SK-N-SH treated with all-trans-retinoic acid at 6 μM for 48 hours (cell line): ENCODE measurements at regions not wholly inside any gene's neighbourhood (a gene's known extent, or its start where the extent isn't known, plus 50 kb on each side); places are given as distances from the start of the nearest gene placed in this dataset.

Source experiments
- ATAC-seq: fragments of 200-7000 bp; cut with Tn5 transposase; 3 replicates; pipeline ENCODE4 v1.9.1; 2020; ENCODE audit warnings: mild to moderate bottlenecking, moderate library complexity
- ARNTL ChIP-seq: fragments of 450-650 bp; formaldehyde crosslinking; IDR thresholded peaks from 2 replicates; pipeline ENCODE4 v1.5.0; 2020; ENCODE audit warnings: low read depth, mild to moderate bottlenecking, moderate library complexity, borderline replicate concordance
- BACH2 ChIP-seq: fragments of 250-450 bp; sonication (Bioruptor Pico); IDR thresholded peaks from 2 replicates; pipeline ENCODE4 v1.9.0; 2021; ENCODE audit warnings: mild to moderate bottlenecking, borderline replicate concordance
- CSDC2 ChIP-seq: fragments of 250-450 bp; sonication (Bioruptor Pico); IDR thresholded peaks from 2 replicates; pipeline ENCODE4 v1.5.0; 2020; ENCODE audit warnings: mild to moderate bottlenecking, moderate library complexity
- ESRRG ChIP-seq: fragments of 250-450 bp; sonication (Bioruptor Pico); IDR thresholded peaks from 2 replicates; pipeline ENCODE4 v1.6.1; 2021; ENCODE audit warnings: mild to moderate bottlenecking
- GLIS3 ChIP-seq: fragments of 250-450 bp; sonication (Bioruptor Pico); IDR thresholded peaks from 2 replicates; pipeline ENCODE4 v1.5.0; 2020; ENCODE audit warnings: mild to moderate bottlenecking, moderate library complexity
- ISL1 ChIP-seq: fragments of 250-450 bp; sonication (Bioruptor Pico); IDR thresholded peaks from 2 replicates; pipeline ENCODE4 v2.1.2; 2022; ENCODE audit warnings: mild to moderate bottlenecking, moderate library complexity
- OSR1 ChIP-seq: fragments of 250-450 bp; sonication (Bioruptor Pico); IDR thresholded peaks from 2 replicates; pipeline ENCODE4 v1.8.0; 2022; ENCODE audit warnings: moderate library complexity, mild to moderate bottlenecking, inconsistent platforms
- PPARA ChIP-seq: fragments of 250-450 bp; sonication (Bioruptor Pico); IDR thresholded peaks from 2 replicates; pipeline ENCODE4 v1.5.0; 2020; ENCODE audit warnings: mild to moderate bottlenecking, borderline replicate concordance
- TOX ChIP-seq: fragments of 250-450 bp; sonication (Bioruptor Pico); IDR thresholded peaks from 2 replicates; pipeline ENCODE4 v1.8.0; 2021; ENCODE audit warnings: mild to moderate bottlenecking, moderate library complexity, borderline replicate concordance
- ZC3H10 ChIP-seq: fragments of 250-450 bp; sonication (Bioruptor Pico); IDR thresholded peaks from 2 replicates; pipeline ENCODE4 v1.5.1; 2021; ENCODE audit warnings: mild to moderate bottlenecking, moderate library complexity
- ZFP3 ChIP-seq: fragments of 250-450 bp; sonication (Bioruptor Pico); IDR thresholded peaks from 2 replicates; pipeline ENCODE4 v1.5.0; 2020; ENCODE audit warnings: mild to moderate bottlenecking, moderate library complexity
- ZFP30 ChIP-seq: fragments of 450-650 bp; formaldehyde crosslinking; IDR thresholded peaks from 2 replicates; pipeline ENCODE4 v1.5.0; 2022; ENCODE audit warnings: mild to moderate bottlenecking, moderate library complexity
- ZNF565 ChIP-seq: fragments of 450-650 bp; formaldehyde crosslinking; conservative IDR thresholded peaks from 2 replicates; pipeline ENCODE4 v1.5.0; 2020; ENCODE audit warnings: low read depth, mild to moderate bottlenecking, moderate library complexity
- ZNF70 ChIP-seq: fragments of 450-650 bp; formaldehyde crosslinking; IDR thresholded peaks from 2 replicates; pipeline ENCODE4 v1.5.0; 2020; ENCODE audit warnings: mild to moderate bottlenecking, moderate library complexity
- ZNF8 ChIP-seq: fragments of 450-650 bp; formaldehyde crosslinking; IDR thresholded peaks from 2 replicates; pipeline ENCODE4 v1.5.0; 2020; ENCODE audit warnings: mild to moderate bottlenecking, moderate library complexity
- TF ChIP-seq, protein P1 (sequence below): fragments of 250-450 bp; sonication (Bioruptor Pico); IDR thresholded peaks from 2 replicates; pipeline ENCODE4 v1.8.0; 2020; ENCODE audit warnings: mild to moderate bottlenecking, moderate library complexity, borderline replicate concordance
- TF ChIP-seq, protein P2 (sequence below): fragments of 250-450 bp; sonication (Bioruptor Pico); IDR thresholded peaks from 2 replicates; pipeline ENCODE4 v1.5.1; 2020; ENCODE audit warnings: low read depth, mild to moderate bottlenecking, moderate library complexity
- TF ChIP-seq, protein P3 (sequence below): fragments of 250-450 bp; sonication (Bioruptor Pico); IDR thresholded peaks from 2 replicates; pipeline ENCODE4 v1.5.1; 2021; ENCODE audit warnings: mild to moderate bottlenecking, moderate library complexity
- TF ChIP-seq, protein P4 (sequence below): fragments of 250-450 bp; sonication (Bioruptor Pico); IDR thresholded peaks from 2 replicates; pipeline ENCODE4 v1.5.0; 2020; ENCODE audit warnings: mild to moderate bottlenecking, moderate library complexity
- TF ChIP-seq, protein P5 (sequence below): fragments of 250-450 bp; sonication (Bioruptor Pico); IDR thresholded peaks from 2 replicates; pipeline ENCODE4 v1.8.0; 2021; ENCODE audit warnings: low read depth, mild to moderate bottlenecking, moderate library complexity, borderline replicate concordance

DNA sequence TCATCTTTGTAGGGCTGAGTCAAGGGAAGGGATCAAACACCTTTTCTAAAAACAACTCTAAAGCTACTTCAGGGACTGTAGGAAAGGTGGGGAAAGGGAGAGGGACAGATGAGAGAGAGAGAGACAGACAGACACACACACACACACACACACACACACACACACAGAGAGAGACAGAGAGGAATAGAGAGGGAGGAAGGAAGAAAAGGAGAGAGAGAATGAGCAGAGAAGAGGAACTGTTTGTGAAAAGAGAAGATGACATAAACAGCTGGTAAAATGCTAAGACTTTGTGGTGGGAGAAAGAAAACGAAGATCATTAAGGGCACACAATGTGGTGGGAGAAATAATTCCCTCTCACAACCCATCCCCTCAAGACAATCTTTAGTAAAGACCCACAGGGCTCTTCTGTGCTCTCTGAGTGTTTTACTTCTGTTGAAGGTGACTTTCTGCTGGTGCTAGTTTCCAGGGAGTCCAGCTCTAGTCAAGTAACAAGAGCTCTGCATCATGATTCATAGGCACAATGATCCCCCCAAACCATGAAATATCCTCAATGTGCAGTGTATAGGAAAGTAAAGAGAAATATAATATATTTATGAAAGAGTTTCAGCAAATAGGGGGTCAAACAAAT, 77.2 kb upstream of the STK17B start:
- ATAC-seq, result no peak
- no peak for TF ChIP-seq ARNTL
- no peak for TF ChIP-seq ZNF8 (CRISPR knock-in tag)
- no peak for TF ChIP-seq ZC3H10 (CRISPR knock-in tag)
- TF ChIP-seq ZNF565 (CRISPR knock-in tag), result no peak
- TF ChIP-seq, protein P1, sequence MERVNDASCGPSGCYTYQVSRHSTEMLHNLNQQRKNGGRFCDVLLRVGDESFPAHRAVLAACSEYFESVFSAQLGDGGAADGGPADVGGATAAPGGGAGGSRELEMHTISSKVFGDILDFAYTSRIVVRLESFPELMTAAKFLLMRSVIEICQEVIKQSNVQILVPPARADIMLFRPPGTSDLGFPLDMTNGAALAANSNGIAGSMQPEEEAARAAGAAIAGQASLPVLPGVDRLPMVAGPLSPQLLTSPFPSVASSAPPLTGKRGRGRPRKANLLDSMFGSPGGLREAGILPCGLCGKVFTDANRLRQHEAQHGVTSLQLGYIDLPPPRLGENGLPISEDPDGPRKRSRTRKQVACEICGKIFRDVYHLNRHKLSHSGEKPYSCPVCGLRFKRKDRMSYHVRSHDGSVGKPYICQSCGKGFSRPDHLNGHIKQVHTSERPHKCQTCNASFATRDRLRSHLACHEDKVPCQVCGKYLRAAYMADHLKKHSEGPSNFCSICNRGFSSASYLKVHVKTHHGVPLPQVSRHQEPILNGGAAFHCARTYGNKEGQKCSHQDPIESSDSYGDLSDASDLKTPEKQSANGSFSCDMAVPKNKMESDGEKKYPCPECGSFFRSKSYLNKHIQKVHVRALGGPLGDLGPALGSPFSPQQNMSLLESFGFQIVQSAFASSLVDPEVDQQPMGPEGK (CRISPR knock-in tag), result no peak
- TF ChIP-seq TOX, result no peak
- TF ChIP-seq, protein P2, sequence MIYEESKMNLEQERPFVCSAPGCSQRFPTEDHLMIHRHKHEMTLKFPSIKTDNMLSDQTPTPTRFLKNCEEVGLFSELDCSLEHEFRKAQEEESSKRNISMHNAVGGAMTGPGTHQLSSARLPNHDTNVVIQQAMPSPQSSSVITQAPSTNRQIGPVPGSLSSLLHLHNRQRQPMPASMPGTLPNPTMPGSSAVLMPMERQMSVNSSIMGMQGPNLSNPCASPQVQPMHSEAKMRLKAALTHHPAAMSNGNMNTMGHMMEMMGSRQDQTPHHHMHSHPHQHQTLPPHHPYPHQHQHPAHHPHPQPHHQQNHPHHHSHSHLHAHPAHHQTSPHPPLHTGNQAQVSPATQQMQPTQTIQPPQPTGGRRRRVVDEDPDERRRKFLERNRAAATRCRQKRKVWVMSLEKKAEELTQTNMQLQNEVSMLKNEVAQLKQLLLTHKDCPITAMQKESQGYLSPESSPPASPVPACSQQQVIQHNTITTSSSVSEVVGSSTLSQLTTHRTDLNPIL, result no peak
- no peak for TF ChIP-seq GLIS3 (CRISPR knock-in tag)
- TF ChIP-seq, all 23 proteins: peak for 0

DNA sequence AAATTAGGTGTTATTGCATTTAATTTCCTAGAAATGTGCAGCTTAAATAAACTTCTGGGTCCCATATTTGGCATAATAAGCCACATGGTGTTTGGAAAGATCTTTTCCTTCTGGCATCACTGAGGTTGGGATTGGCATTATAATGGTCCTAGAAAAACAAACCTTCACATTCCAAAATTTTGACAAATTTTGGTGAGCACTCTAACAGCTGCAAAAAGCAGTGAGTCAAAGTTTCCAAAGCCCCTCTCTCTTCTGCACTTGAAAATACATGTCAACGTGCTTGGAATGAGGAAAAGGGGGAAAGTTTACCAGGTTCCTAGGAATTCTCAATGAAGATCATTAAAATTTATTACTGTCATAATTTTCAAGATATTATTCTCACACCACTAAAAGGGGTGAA, 77.8 kb upstream of the STK17B start:
- ATAC-seq, result no peak
- TF ChIP-seq, protein P2, result no peak
- TF ChIP-seq ZNF70 (CRISPR knock-in tag) (no peak), PPARA (CRISPR knock-in tag) (no peak), ESRRG (CRISPR knock-in tag) (no peak), ISL1 (CRISPR knock-in tag) (no peak), ZFP30 (no peak), ARNTL (no peak), CSDC2 (CRISPR knock-in tag) (no peak)
- TF ChIP-seq, protein P3, sequence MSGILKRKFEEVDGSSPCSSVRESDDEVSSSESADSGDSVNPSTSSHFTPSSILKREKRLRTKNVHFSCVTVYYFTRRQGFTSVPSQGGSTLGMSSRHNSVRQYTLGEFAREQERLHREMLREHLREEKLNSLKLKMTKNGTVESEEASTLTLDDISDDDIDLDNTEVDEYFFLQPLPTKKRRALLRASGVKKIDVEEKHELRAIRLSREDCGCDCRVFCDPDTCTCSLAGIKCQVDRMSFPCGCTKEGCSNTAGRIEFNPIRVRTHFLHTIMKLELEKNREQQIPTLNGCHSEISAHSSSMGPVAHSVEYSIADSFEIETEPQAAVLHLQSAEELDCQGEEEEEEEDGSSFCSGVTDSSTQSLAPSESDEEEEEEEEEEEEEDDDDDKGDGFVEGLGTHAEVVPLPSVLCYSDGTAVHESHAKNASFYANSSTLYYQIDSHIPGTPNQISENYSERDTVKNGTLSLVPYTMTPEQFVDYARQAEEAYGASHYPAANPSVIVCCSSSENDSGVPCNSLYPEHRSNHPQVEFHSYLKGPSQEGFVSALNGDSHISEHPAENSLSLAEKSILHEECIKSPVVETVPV (CRISPR knock-in tag), result no peak
- TF ChIP-seq, protein P4, sequence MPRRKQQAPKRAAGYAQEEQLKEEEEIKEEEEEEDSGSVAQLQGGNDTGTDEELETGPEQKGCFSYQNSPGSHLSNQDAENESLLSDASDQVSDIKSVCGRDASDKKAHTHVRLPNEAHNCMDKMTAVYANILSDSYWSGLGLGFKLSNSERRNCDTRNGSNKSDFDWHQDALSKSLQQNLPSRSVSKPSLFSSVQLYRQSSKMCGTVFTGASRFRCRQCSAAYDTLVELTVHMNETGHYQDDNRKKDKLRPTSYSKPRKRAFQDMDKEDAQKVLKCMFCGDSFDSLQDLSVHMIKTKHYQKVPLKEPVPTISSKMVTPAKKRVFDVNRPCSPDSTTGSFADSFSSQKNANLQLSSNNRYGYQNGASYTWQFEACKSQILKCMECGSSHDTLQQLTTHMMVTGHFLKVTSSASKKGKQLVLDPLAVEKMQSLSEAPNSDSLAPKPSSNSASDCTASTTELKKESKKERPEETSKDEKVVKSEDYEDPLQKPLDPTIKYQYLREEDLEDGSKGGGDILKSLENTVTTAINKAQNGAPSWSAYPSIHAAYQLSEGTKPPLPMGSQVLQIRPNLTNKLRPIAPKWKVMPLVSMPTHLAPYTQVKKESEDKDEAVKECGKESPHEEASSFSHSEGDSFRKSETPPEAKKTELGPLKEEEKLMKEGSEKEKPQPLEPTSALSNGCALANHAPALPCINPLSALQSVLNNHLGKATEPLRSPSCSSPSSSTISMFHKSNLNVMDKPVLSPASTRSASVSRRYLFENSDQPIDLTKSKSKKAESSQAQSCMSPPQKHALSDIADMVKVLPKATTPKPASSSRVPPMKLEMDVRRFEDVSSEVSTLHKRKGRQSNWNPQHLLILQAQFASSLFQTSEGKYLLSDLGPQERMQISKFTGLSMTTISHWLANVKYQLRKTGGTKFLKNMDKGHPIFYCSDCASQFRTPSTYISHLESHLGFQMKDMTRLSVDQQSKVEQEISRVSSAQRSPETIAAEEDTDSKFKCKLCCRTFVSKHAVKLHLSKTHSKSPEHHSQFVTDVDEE (CRISPR knock-in tag), result no peak

DNA sequence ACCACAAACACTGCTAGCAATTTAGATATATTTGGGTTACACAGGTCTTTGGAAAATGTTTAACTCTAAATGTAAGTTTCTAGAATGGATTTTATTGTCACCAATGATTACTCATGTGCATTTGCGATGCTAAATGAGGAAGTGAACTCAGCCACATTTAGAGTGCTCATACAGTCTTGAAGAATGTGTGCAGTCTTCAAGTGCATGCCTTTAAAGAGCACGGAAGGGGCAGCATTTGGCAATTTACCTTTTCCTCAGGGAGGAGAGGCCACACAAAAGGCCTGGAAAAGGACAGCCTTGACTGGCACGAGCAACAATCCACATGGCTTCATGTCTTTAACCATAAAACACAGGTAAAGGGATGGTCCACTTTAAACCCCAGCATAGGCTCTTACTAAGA, 78.5 kb upstream of the STK17B start:
- peak; percentile 77 for ATAC-seq
- TF ChIP-seq, protein P3 (CRISPR knock-in tag), result no peak
- TF ChIP-seq BACH2 (CRISPR knock-in tag) (no peak), CSDC2 (CRISPR knock-in tag) (no peak), ZFP30 (no peak), ARNTL (no peak), ZFP3 (CRISPR knock-in tag) (no peak), OSR1 (CRISPR knock-in tag) (no peak), GLIS3 (CRISPR knock-in tag) (no peak), ISL1 (CRISPR knock-in tag) (no peak), ZNF8 (CRISPR knock-in tag) (no peak), ZNF565 (CRISPR knock-in tag) (no peak)
- TF ChIP-seq, protein P2, result no peak
- TF ChIP-seq, protein P5, sequence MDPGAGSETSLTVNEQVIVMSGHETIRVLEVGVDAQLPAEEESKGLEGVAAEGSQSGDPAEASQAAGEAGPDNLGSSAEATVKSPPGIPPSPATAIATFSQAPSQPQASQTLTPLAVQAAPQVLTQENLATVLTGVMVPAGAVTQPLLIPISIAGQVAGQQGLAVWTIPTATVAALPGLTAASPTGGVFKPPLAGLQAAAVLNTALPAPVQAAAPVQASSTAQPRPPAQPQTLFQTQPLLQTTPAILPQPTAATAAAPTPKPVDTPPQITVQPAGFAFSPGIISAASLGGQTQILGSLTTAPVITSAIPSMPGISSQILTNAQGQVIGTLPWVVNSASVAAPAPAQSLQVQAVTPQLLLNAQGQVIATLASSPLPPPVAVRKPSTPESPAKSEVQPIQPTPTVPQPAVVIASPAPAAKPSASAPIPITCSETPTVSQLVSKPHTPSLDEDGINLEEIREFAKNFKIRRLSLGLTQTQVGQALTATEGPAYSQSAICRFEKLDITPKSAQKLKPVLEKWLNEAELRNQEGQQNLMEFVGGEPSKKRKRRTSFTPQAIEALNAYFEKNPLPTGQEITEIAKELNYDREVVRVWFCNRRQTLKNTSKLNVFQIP, result no peak
- TF ChIP-seq, protein P4 (CRISPR knock-in tag), result no peak
